ENCODE measurements at regions not wholly inside any gene's neighbourhood (a gene's known extent, or its start where the extent isn't known, plus 50 kb on each side); places are given as distances from the start of the nearest gene placed in this dataset.

DNA sequence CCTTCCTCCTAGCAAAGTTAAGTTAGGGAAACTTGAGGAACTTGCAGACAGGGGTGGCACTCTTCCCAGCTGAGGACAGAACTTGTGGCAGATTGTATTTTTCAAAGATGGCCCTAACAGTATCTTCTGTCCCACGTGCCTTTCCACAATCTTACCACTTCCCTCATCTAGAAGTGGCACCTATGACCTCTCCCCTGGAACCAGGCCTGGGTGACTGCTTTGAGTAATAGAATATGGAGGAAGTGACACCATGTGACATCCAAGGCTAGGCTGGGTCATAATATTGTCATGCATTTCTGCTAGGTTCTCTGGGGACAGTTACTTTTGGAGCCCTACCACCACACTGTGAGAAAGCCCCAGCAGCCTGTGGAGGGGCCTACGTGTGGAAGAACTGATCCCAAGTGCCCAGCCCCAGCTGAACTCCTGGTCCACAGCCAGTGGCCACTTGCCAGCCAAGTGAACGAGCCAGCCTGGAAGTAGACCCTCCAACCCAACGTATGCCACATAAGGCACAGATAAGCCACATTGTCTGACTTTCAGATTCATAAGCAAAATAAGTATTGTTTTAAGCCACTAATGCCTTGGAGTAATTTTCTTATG, 193.7 kb downstream of the PTPN20 start:
- DNase-seq (ENCODE audit: low read depth in 2 of 2): no peak

DNA sequence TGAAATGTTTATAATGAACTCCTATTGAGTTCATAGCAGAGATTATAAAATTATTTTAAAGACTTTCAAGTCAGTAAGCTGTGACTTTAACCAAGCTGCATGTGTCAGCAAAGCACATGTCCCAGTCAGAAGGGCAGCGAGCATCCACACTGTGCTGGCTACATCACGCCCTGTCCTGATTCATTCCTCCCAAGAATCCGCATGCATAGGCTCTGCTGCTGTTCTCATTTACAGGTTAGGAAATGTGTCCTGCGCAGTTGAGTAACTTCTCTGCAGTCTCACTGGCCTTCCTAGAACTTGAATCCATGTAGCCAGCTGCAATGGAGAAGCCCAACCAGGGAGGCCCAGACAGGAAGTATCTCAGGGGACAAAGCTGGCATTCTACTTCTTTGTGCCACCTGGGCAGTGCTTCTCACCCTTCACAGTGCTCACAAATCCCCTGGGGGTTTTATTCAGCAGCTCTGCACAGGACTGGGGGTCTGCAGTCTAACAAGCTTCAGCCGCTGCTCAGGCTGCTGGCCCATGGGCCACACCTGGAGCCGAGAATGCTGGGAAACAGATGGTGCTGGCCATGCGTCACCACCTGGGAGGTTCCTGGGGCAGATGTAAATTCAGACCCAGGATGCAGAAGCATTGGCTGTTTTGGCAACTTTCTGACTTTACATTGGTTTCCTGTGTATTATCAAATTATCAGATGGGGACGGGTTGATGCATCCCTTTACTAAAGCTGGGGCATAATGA, 192.8 kb upstream of the GDF10 start:
- no peak for DNase-seq (ENCODE audit: low read depth in 2 of 2)

DNA sequence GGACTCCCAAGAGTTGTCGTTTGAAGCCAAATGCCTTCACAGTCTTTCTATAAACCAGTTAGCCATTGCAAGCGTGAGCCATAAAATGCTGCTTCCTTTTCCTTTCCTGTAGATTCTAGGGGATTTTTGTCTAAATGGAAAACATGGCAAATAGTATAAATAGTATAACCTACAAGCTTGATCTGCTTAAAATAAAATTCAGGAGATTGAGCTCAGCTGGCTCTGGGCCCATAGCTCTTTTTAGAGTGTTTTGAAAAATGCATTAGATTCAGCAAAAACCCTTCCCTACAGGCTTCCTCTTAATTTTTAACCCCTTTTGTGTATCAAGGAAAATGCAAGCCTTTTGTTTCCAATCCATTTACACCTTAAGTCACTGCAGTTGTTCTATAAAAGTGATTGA, 190.1 kb upstream of the GDF10 start:
- DNase-seq (ENCODE audit: low read depth in 2 of 2): no peak

DNA sequence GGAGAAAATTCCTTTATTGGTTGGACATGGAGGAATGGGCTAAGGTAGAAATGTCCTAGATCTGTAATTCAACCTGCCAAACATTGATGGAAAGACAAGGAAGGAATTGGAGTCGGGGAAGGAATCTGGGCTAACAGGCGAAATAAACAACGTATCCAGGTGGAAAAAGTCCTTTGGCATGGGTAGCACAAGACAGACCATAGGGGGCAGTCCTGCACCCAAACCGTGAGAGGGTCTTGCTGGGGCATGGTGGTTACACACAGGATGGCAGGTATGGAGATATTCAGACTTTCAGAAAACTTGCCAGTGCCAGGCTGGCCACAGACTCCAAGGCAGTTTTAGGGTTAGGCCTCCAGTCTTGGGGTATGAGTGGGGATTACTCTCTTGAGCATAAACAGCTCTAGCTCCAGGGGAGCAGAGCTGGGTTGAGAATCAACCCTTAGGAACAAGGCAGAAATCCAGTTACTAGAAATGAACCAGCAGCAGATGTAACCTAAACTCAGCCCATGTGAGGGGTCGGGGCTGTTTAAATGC, 188.6 kb upstream of the GDF10 start:
- DNase-seq (ENCODE audit: low read depth in 2 of 2): no peak

DNA sequence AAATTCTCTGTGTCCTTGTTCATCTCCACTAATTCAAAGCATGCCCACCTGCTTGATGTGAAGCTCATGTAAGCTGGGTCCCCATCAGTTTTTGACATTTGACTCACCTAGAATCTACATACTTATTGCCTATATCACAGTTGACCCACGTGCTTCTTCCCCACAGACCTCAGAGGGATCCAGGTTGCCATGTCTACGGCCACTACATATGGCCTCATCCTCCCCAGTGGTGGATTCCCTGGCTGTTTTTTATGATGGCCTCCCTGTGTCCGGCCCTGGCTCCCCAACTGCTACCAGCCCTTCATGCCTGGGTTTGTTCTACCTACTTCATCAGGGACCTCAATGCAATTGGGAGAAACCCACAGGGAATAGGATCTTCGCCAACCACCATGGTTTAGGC, 187.4 kb upstream of the GDF10 start:
- DNase-seq (ENCODE audit: low read depth in 2 of 2): no peak

DNA sequence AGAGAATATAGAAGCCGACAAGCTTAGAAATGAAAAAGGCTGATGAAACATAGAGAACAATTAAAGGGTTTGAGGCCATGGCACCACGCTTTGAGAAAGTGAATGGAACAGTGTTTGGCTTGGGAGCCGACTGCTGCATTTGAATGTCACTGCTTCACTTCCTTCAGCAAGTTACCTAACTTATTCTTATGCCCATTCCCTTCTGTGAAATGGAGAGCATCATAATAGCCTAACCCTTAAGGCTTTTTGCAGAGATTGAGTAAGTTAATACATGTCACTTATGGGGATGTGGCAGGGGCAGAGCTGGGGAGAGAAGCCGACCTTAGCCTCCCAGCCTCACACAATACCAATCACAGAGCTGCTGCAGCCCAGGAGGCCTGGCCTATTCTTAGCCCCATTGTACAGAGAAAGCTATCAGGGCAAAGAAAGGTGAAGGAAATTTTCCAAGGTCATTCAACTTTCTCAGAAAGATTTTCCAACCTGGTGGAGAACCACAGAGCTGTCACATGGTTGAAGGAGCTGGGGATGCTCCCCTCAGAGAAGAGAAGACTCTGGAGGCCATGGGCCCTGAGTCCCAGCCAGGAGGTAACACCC, 186.0 kb upstream of the GDF10 start:
- no peak for DNase-seq (ENCODE audit: low read depth in 2 of 2)

DNA sequence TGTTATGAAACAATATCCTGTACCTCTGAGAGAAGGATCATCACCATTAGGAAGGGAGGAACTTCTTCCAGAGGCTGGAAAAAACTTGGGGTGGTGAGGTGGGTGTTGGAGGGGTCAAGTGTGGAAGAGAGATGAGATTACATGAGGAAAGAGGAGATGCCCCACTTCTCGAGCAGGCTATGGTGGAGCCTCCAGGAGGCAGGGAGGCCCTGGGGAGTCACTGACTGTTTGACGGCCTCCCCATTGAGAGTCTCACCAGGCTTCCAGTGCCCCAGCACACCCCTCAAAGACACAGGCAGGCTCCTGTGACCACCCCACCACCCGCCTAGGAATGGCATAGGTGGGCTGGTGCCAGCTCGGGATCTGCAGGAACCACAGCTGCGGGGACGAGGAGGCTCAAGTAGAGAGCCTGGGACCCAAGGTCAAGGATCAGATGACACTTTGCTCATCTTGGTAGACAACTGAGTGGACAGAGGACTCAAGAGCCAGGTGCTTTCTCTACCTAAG, 185.3 kb upstream of the GDF10 start:
- no peak for DNase-seq (ENCODE audit: low read depth in 2 of 2)

DNA sequence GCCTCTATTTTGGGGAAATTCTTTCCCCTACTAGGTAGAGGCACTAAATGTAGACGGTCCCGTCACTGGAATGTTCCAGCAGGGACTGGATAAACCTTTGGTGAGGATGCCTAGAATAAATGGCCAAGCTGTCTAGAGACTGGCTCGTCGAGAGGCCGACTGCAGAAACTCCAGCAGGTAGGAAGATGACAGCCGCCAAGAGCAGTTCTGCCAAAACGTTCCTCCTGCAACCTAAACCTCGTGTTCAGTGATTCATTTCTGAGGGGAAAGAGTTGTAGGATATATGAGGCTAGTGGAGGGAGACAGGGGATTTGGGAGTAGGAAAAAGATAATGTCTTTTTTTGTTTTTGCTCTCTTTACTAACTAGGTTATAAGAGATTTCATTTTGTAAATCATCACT, 184.7 kb upstream of the GDF10 start:
- DNase-seq (ENCODE audit: low read depth in 2 of 2): no peak

DNA sequence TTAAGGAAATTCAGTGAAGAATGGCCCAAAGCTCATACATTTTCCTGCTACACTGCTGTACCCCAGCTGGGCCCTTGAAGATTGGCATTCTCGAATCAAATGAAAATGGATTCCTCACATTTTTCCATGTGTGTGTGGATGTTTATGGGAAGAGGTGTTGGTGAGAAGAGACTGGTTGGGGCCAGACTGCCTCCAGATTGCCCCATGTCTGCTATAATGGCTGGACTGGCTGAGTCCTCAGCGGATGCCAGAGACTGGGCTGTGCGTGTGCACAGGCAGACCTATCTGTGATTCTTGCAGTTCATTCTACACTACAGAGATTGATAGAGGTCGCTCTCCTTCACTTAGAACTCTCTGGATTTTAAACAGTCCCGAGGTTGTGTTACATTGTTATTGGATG, 183.6 kb upstream of the GDF10 start:
- no peak for DNase-seq (ENCODE audit: low read depth in 2 of 2)

DNA sequence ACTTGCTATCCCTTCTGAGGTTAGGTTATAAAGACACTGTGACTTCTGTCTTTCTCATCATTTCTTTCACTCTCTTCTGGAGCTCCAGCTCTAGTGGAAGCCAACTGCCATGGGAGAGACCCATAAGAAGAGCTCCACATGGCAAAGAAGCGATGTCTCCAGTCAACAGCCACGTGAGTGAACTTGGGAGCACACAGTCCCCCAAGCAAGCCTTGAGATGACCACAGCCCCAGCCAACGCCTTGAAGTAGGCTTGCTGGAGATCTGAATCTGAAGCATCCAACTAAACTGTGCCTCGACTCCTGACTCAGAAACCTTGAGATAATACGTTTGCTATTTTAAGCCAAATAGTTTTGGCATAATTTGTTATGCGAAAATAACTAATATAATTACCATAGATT, 181.7 kb upstream of the GDF10 start:
- no peak for DNase-seq (ENCODE audit: low read depth in 2 of 2)

DNA sequence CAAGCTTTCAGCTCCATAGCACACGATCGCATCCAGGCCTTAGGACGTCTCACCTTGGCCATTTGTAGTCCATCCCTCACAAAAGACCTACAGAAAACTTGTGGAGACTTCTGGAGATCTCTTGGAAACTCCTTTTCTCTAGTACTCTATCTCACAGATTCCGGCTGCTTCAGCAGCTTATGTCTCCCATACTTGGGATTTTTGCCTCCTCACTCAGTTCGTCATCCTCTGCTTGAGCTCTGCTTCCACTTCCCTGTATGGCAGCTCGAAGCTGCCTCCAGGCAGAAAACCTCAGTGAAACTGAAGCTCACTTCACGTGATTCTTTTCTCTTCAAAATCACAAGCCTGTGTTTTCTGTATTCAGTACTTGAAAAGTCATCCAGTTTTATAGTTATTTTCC, 178.7 kb upstream of the GDF10 start:
- DNase-seq (ENCODE audit: low read depth in 2 of 2): no peak

DNA sequence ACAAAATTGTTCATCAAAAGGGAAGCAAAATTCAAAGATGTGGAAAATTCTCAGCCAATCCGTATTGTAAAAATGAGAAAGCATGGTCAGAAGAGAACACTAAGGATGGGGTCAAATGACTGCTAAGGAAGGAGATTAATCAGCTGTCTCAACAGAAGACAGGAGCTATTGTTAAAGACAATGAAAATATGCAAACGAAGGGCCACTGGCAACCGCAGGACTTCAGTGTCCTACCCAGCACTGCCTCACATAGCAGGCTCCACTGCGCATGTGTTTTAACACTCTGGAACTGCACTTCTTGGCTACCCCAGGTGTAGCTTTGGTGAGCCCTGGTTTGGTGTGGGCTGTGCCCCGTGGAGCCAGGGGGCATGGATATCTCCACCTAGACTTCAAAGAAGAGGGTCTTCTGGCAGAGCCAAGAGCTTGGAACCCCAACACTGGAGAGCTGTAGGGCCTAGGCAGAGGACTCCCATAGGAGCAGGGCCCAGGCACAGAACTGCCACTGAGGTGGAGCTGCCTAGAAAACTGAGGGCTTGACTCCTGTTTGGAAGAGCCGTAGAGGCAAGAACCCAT, 176.2 kb upstream of the GDF10 start:
- no peak for DNase-seq (ENCODE audit: low read depth in 2 of 2)

DNA sequence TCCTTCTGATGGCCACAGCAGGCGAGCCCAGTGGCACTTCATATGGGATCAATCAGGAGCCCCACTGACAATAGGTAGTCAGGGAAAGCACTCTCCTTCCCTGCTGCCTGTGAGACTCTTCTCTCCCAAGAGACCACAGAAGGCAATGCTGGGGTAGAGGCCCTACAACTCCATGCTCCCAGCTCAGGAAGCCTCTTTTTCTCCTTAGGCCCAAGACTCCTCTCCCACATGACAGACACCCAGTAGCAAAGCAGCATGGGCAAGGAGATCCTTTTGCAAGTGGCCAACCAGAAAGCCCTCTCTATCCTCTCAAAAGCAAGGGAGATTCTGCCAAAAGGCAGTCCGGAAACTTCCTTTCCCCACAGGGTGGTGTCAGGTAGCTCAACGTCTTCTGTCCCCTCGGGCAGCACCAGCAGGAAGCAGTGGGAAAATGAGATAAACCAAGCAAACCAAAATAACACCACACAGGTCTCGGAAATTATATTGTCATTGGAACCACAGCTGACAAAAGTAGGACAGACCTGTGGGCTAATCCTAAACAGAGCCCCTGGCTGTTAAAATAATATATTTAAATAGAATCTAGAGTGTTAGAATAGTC, 172.7 kb upstream of the GDF10 start:
- DNase-seq (ENCODE audit: low read depth in 2 of 2): no peak

DNA sequence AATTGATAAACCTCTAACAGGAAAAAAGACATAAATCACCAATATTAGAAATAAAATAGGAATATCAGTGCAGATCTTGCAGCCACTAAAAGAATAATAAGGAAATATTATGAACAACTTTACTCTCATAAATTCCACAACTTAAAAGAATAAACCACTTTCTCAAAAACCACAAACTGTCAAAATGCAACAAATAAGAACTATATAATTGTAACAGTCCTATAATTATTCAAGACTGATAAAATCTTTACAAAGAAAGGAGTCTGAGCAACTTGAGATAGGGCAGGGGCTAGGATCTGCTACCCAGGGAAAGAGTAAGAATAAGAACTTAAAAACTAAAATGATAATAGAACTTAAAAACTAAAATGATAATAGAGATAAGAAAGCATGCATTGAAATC, 169.5 kb upstream of the GDF10 start:
- DNase-seq (ENCODE audit: low read depth in 2 of 2): no peak

DNA sequence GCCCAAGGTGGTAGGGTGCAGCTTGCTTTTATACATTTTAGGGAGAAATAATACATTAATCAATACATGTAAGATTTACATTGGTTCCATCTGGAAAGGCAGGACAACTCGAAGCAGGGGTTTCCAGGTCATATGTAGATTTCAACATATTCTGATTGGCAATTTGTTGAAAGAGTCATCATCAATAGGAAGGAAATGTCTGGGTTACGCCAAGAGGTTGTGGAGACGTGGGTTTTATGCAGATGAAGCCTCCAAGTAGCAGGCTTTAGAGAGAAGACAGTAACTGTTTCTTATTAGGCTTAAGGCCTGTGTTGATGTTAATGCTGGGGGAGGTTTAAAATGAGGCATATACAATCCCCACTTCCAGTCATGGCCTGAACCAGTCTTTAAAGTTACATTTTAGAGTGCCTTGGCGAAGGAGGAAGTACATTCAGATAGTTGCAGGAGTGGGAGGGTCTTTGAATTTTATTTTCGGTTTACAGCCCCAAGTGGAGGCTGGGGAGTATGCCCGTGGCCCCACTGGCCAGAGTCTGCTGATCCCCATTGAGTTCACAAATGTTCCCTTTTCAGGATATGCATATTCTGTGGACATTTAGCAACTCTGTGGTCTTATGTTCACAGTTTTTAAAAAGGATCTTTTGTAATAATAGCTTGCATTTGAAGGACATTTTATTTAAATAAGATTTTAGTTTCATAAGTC, 166.0 kb upstream of the GDF10 start:
- no peak for DNase-seq (ENCODE audit: low read depth in 2 of 2)

DNA sequence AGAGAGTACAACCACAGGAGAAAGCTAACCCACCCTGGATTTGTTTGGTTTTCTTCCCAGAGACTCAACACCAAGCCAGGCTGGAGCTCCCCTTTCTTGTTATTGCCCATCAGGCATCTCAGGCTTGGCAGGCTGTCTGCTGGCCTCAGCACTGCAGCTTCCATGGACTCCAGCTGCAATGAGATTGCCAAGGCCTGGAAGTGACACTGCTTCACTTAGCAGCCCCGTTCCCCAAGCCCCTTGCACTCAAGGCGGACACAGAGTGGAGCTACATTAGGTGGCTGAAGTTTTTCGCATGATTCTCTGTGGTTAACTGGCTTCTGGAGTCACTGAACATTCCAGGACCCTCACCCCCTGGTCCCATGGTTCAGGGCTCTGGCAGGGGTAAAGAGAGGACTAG, 163.1 kb upstream of the GDF10 start:
- no peak for DNase-seq (ENCODE audit: low read depth in 2 of 2)

DNA sequence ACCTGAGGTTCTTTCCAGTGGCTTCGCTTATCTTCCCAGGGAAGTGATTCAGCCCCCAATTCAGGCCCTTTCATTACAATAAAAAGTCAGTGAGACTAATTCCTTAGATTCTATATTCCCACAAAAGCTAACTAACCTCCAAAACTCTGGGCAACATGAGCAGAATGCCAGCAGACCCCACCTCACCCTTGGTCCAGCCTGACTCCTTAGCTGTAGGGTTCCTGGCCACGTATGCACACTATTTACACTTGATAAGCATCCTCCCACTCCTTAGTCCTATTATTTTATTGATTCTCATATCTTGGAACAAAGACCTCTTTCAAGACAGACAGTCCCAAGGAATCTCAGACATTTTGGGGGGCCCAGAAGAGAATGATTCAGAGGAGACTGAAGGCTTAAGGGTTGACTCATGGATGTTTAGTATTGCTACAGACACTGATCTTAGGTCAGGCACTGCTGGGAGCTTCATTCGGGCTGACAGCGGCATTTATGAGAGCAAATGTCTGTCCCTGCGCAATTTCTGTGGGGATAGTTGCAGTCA, 162.6 kb upstream of the GDF10 start:
- DNase-seq (ENCODE audit: low read depth in 2 of 2): no peak

DNA sequence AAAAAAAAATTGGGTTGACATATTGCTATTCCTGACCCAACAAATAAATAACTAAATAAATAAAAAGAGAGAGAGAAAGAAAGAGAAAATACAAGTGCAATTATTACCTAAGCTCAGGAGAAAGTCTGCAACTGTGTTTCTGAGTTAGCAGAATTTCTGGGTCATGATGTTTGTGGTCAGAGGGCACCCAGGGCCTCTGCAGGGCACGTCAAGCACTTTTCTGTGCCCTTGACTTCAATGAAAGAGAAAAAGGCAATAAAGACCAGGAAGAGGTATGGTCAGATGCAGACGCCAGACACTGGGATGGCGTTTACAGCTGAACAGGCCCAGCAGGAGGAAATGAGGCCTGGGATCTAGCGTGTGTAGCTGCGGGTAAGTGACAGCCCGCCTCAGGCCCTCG, 160.9 kb upstream of the GDF10 start:
- DNase-seq (ENCODE audit: low read depth in 2 of 2): no peak

DNA sequence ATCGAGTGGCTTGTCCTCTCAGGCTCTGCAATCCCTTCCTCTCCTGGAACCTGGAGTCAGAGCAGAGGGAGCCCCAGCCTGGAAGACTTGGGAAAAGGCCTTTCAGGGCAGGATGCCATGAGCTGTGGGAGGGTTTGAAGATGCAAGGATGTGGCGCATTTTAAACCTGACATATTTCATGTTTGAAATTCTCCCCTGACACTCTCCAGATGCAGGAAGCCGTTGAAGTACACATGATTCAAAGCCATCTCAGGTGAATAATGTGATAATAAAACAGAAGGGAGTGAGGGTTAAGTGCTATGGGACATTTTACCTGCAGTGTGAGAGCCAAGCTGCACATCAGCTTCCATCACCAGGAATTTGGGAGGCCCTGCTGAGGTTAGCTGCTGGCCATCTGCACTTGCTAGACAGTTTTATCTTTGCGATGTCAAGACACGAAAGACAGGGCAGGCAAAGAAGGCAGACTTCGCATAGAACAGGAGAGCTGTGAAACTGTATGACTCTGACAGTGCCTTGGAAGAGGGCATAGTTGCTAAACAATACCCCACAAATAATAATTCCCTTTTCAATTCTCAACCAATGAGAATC, 159.1 kb upstream of the GDF10 start:
- DNase-seq (ENCODE audit: low read depth in 2 of 2): no peak

DNA sequence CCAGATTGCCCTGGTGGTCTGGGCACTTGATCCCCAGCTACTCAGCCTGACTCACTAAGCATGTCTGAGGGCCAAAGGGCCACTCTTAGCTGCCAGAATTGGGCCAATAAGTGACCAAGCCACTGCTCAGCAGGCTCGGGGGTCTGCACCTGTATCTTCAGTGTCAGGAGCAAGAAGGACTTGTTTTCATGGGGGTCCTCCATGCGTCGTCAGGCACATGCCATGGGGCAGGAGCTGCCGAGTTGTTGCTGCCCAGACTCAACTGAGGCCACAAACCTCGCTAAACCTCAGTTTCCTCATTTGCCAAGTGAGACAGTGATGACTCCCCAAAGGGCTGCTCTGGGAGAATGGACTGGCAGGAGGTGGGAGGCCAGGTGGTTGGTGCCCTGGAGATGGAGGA, 158.6 kb upstream of the GDF10 start:
- no peak for DNase-seq (ENCODE audit: low read depth in 2 of 2)

DNA sequence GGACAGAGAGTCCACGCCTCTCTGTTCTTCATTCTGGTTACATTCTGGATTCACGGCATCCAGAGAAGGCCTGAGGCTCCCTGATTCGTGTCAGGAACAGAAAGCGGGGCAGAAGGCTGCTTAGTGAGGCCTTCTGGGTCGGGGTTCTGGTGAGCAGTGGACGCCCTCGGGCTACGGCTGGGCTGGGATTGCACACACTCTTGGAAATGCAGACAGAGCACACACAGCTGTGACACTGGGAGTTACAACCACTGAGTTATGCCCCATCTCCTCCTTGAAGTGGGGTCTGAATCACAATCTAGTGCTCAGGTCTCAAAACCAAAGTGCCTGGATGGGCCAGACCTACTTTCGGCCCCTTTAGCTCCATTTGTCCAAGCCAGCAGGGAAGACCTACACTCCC, 156.9 kb upstream of the GDF10 start:
- no peak for DNase-seq (ENCODE audit: low read depth in 2 of 2)
